ENCODE measurements at regions not wholly inside any gene's neighbourhood (a gene's known extent, or its start where the extent isn't known, plus 50 kb on each side); places are given as distances from the start of the nearest gene placed in this dataset.

- no peak for DNase-seq (ENCODE audit: low read depth)
Observed at GRCh38 chr14:101121508-101122139, 218.1 kb upstream of the RTL1 start.

- no peak for DNase-seq (ENCODE audit: low read depth)
Observed at GRCh38 chr14:101122237-101123141, 219.0 kb upstream of the RTL1 start.

- no peak for DNase-seq (ENCODE audit: low read depth)
Observed at GRCh38 chr14:101123618-101124510, 220.3 kb upstream of the RTL1 start.

GRCh38 chr14:101124815-101125214 is 221.3 kb upstream of the RTL1 start:
- no peak for DNase-seq (ENCODE audit: low read depth)

- no peak for DNase-seq (ENCODE audit: low read depth)
Observed at GRCh38 chr14:101125313-101125712, 221.8 kb upstream of the RTL1 start.

GRCh38 chr14:101125719-101126651 is 222.5 kb upstream of the RTL1 start:
- DNase-seq (ENCODE audit: low read depth): no peak

- no peak for DNase-seq (ENCODE audit: low read depth)
Observed at GRCh38 chr14:101126731-101127130, 223.2 kb upstream of the RTL1 start.

- no peak for DNase-seq (ENCODE audit: low read depth)
Observed at GRCh38 chr14:101127224-101127623, 223.7 kb upstream of the RTL1 start.

- DNase-seq (ENCODE audit: low read depth): no peak
Observed at GRCh38 chr14:101128478-101129321, 225.2 kb upstream of the RTL1 start.

- DNase-seq (ENCODE audit: low read depth): no peak
Observed at GRCh38 chr14:101129521-101130167, 226.1 kb upstream of the RTL1 start.

GRCh38 chr14:101130861-101131260 is 227.3 kb upstream of the RTL1 start:
- no peak for DNase-seq (ENCODE audit: low read depth)

- no peak for DNase-seq (ENCODE audit: low read depth)
Observed at GRCh38 chr14:101131451-101131916, 228.0 kb upstream of the RTL1 start.

GRCh38 chr14:101132051-101132571 is 228.6 kb upstream of the RTL1 start:
- no peak for DNase-seq (ENCODE audit: low read depth)

GRCh38 chr14:101132588-101132987 is 229.1 kb upstream of the RTL1 start:
- DNase-seq (ENCODE audit: low read depth): no peak

GRCh38 chr14:101133068-101133467 is 229.5 kb upstream of the RTL1 start:
- no peak for DNase-seq (ENCODE audit: low read depth)

GRCh38 chr14:101134161-101134631 is 230.7 kb upstream of the RTL1 start:
- DNase-seq (ENCODE audit: low read depth): no peak

GRCh38 chr14:101134851-101135433 is 231.4 kb upstream of the RTL1 start:
- DNase-seq (ENCODE audit: low read depth): no peak

- no peak for DNase-seq (ENCODE audit: low read depth)
Observed at GRCh38 chr14:101135796-101136742, 232.5 kb upstream of the RTL1 start.
